H1 (cell line): ENCODE measurements at regions not wholly inside any gene's neighbourhood (a gene's known extent, or its start where the extent isn't known, plus 50 kb on each side); places are given as distances from the start of the nearest gene placed in this dataset.

ENCODE experiments used
- CTCF ChIA-PET: fragments of 300-600 bp; sonication (Branson Sonifier 250); formaldehyde crosslinking; loops from one replicate; lab custom pipeline; 2021; ENCODE audit not compliant: partially characterized antibody; lab: Charles Lee
- POLR2A ChIA-PET: fragments of 300-600 bp; sonication (Branson Sonifier 250); formaldehyde crosslinking; loops from one replicate; lab custom pipeline; 2021; ENCODE audit warnings: inconsistent platforms; ENCODE audit not compliant: partially characterized antibody; lab: Charles Lee
- DNase-seq, 2 experiments: peaks; one replicate each; pipeline versions ENCODE4 v3.0.0 to v3.0.0-alpha.2; 2010 to 2022; ENCODE audit warnings: low spot score in 2 of 2, low read depth in 1 of 2, mixed read lengths in 1 of 2
- FAIRE-seq: peaks from 2 replicates; lab custom pipeline; 2011; peaks lifted over from hg19 to GRCh38; lab: Jason Lieb, UNC
- H2AFZ ChIP-seq: 2 replicates; pipeline ENCODE4 v1.8.1; 2012; ENCODE audit warnings: low read length, inconsistent platforms
- H2AK5ac ChIP-seq: 2 replicates; pipeline ENCODE4 v1.6.1; 2013; ENCODE audit warnings: low read depth, low read length
- H2BK120ac ChIP-seq: replicated peaks from 2 replicates; pipeline ENCODE3; 2013; ENCODE audit warnings: low read depth, low read length, inconsistent platforms
- H2BK12ac ChIP-seq: 2 replicates; pipeline ENCODE4 v1.6.1; 2013; ENCODE audit warnings: low read depth, low read length
- H2BK15ac ChIP-seq: 2 replicates; pipeline ENCODE4 v1.6.1; 2013; ENCODE audit warnings: low read length
- H2BK20ac ChIP-seq: 2 replicates; pipeline ENCODE4 v1.6.1; 2013; ENCODE audit warnings: low read length
- H2BK5ac ChIP-seq: 2 replicates; pipeline ENCODE4 v1.6.1; 2013; ENCODE audit warnings: low read depth, low read length
- H3K14ac ChIP-seq: 2 replicates; pipeline ENCODE4 v1.6.1; 2013; ENCODE audit warnings: inconsistent platforms; ENCODE audit not compliant: insufficient read length
- H3K18ac ChIP-seq: 2 replicates; pipeline ENCODE4 v1.6.1; 2013; ENCODE audit warnings: low read length; ENCODE audit errors: extremely low read depth
- H3K23ac ChIP-seq: 2 replicates; pipeline ENCODE4 v1.6.1; 2013; ENCODE audit warnings: inconsistent platforms; ENCODE audit not compliant: insufficient read length
- H3K23me2 ChIP-seq: 2 replicates; pipeline ENCODE4 v1.6.1; 2013; ENCODE audit warnings: low read depth, low read length
- H3K27ac ChIP-seq: 2 replicates; pipeline ENCODE4 v1.6.1; 2011; ENCODE audit warnings: low read depth, low read length, inconsistent platforms
- H3K27me3 ChIP-seq, 4 experiments: replicated peaks in 1 of 4; 1 replicate in 1 of 4; 2 replicates in 3 of 4; pipeline versions ENCODE4 v1.6.1 to v1.8.1; 2011 to 2013; ENCODE audit warnings: low read length in 3 of 4, mild to moderate bottlenecking in 3 of 4, inconsistent platforms in 2 of 4, mixed read lengths in 2 of 4, moderate library complexity in 1 of 4; ENCODE audit not compliant: control insufficient read depth in 3 of 4, insufficient read depth in 3 of 4; ENCODE audit errors: extremely low read depth in 1 of 4
- H3K36me3 ChIP-seq, 4 experiments: 2 replicates each; pipeline versions ENCODE4 v1.6.1 to v1.8.1; 2011 to 2013; ENCODE audit warnings: mild to moderate bottlenecking in 4 of 4, low read length in 3 of 4, moderate library complexity in 2 of 4, control low read depth in 1 of 4, inconsistent platforms in 1 of 4; ENCODE audit not compliant: insufficient read depth in 4 of 4, control insufficient read depth in 2 of 4
- H3K4ac ChIP-seq: replicated peaks from 2 replicates; pipeline ENCODE3; 2013; ENCODE audit warnings: low read length, low read depth, mixed read lengths, inconsistent platforms; ENCODE audit not compliant: insufficient read length
- H3K4me1 ChIP-seq, 4 experiments: replicated peaks in 1 of 4; 1 replicate in 1 of 4; 2 replicates in 3 of 4; pipeline versions ENCODE4 v1.6.1 to v1.8.1; 2011 to 2013; ENCODE audit warnings: low read length in 3 of 4, inconsistent platforms in 2 of 4, mixed read lengths in 1 of 4; ENCODE audit not compliant: insufficient read depth in 4 of 4, control insufficient read depth in 3 of 4
- H3K4me2 ChIP-seq, 2 experiments: 2 replicates each; pipeline versions ENCODE4 v1.6.1 to v1.8.1; 2011 to 2013; ENCODE audit warnings: low read depth in 2 of 2, low read length in 2 of 2, control low read depth in 1 of 2, inconsistent platforms in 1 of 2, mild to moderate bottlenecking in 1 of 2; ENCODE audit not compliant: insufficient read depth in 1 of 2
- H3K4me3 ChIP-seq, 4 experiments: fragments of 200-600, 300-600 bp in 1 of 4; sonication (generic), shearing (Covaris generic), sonication (Bioruptor Twin) in 1 of 4; 2 replicates each; pipeline versions ENCODE4 v1.5.1 to v1.8.1; 2011 to 2016; ENCODE audit warnings: low read length in 4 of 4, low read depth in 3 of 4, control low read depth in 2 of 4, inconsistent platforms in 2 of 4, mild to moderate bottlenecking in 2 of 4, mixed read lengths in 1 of 4, moderate library complexity in 1 of 4; ENCODE audit not compliant: insufficient read depth in 2 of 4; ENCODE audit errors: extremely low read depth in 1 of 4
- H3K56ac ChIP-seq: replicated peaks from 2 replicates; pipeline ENCODE3; 2013; ENCODE audit warnings: low read depth, mild to moderate bottlenecking, mixed read lengths, low read length, inconsistent platforms; ENCODE audit not compliant: insufficient read length
- H3K79me1 ChIP-seq: 2 replicates; pipeline ENCODE4 v1.6.1; 2013; ENCODE audit warnings: low read depth, low read length, control low read depth
- H3K79me2 ChIP-seq, 2 experiments: 2 replicates each; pipeline versions ENCODE4 v1.6.1 to v1.8.1; 2012 to 2013; ENCODE audit warnings: low read length in 2 of 2, mild to moderate bottlenecking in 2 of 2, inconsistent platforms in 1 of 2; ENCODE audit not compliant: insufficient read depth in 2 of 2, control insufficient read depth in 1 of 2
- H3K9ac ChIP-seq, 4 experiments: replicated peaks in 1 of 4; 1 replicate in 1 of 4; 2 replicates in 3 of 4; pipeline versions ENCODE4 v1.6.1 to v1.8.1; 2011 to 2013; ENCODE audit warnings: low read depth in 3 of 4, low read length in 3 of 4, control low read depth in 2 of 4, mild to moderate bottlenecking in 2 of 4, moderate library complexity in 2 of 4, inconsistent platforms in 1 of 4; ENCODE audit errors: extremely low read depth in 1 of 4
- H3K9me3 ChIP-seq, 2 experiments: 2 replicates each; pipeline versions ENCODE4 v1.6.1 to v1.8.1; 2012 to 2013; ENCODE audit warnings: mild to moderate bottlenecking in 2 of 2, moderate library complexity in 2 of 2, control low read depth in 1 of 2, inconsistent platforms in 1 of 2, low read depth in 1 of 2, low read length in 1 of 2, mixed read lengths in 1 of 2; ENCODE audit not compliant: insufficient read depth in 2 of 2
- H4K20me1 ChIP-seq, 2 experiments: replicated peaks in 1 of 2; 2 replicates each; pipeline versions ENCODE3 to v1.8.1; 2011 to 2013; ENCODE audit warnings: inconsistent platforms in 2 of 2, low read length in 2 of 2, mild to moderate bottlenecking in 1 of 2; ENCODE audit not compliant: insufficient read depth in 2 of 2, control insufficient read depth in 1 of 2
- H4K5ac ChIP-seq: 2 replicates; pipeline ENCODE4 v1.6.1; 2013; ENCODE audit warnings: low read length, low read depth, mixed read lengths, inconsistent platforms; ENCODE audit not compliant: insufficient read length
- H4K8ac ChIP-seq: 2 replicates; pipeline ENCODE4 v1.8.0; 2013; ENCODE audit warnings: mild to moderate bottlenecking, moderate library complexity, low read length, inconsistent platforms; ENCODE audit not compliant: insufficient read depth; ENCODE audit errors: extremely low read depth
- H4K91ac ChIP-seq: replicated peaks from 2 replicates; pipeline ENCODE3; 2013; ENCODE audit warnings: low read length, mixed read lengths, inconsistent platforms; ENCODE audit not compliant: insufficient read length
- EZH2 ChIP-seq: fragments of 200-600 bp; sonication (generic); IDR thresholded peaks from 2 replicates; pipeline ENCODE4 v1.7.1; 2012; ENCODE audit warnings: low read depth, mild to moderate bottlenecking, moderate library complexity, low read length, inconsistent platforms; ENCODE audit not compliant: severe bottlenecking
- WGBS, 2 experiments: shearing (Covaris generic) in 1 of 2; methylation state at CpG; one replicate each; pipeline versions ENCODE4 v1.1.6 to v1.1.7; 2013 to 2015; ENCODE audit warnings: low lambda C conversion rate in 2 of 2, mixed read lengths in 2 of 2, inconsistent platforms in 1 of 2, low coverage in 1 of 2, missing lambda C conversion rate in 1 of 2; ENCODE audit not compliant: insufficient replicate concordance in 2 of 2, insufficient coverage in 1 of 2, insufficient read length in 1 of 2; ENCODE audit errors: extremely low coverage in 1 of 2, missing lambda C conversion rate in 1 of 2; 5-methylcytosine and 5-hydroxymethylcytosine counted together

DNA sequence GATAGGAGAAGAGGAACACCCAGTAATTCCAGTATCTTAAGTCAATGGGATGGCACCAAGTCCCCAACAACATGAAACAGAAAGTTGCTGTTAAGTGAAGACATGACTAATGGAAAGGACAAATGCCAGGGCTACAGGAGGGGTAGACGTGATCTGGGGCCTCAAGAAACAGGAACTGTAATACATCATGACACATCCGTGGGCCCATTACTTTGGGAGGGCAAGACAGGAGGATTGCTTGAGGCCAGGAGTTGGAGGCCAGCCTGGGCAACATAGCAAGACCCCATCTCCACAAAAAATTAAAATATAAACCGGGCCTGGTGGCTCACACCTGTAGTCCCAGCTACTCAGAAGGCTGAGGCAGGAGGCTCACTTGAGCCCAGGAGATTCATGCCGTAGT lies 408.6 kb upstream of the PRKCQ start:
- Histone ChIP-seq H3K4me1 (no peaks in the 10 kb centered on the region; a peak in 1 of 7 replicates), H2BK20ac (no peak overlapping the region), H3K9ac (no peak overlapping the region), H3K23ac (no peak overlapping the region), H3K27ac (no peak overlapping the region), H3K79me1 (no peaks in the 10 kb centered on the region), H4K8ac (no peak overlapping the region), H3K4ac (no peak overlapping the region), H3K4me3 (no peak overlapping the region), H3K27me3 (no peaks in the 10 kb centered on the region), H3K79me2 (no peaks in the 10 kb centered on the region), H2AFZ (no peak overlapping the region), H2BK15ac (no peak overlapping the region), H4K91ac (no peak overlapping the region), H4K20me1 (no peaks in the 10 kb centered on the region), H3K56ac (no peak overlapping the region), H2BK5ac (no peak overlapping the region), H2AK5ac (no peak overlapping the region), H3K23me2 (no peaks in the 10 kb centered on the region), H3K4me2 (no peak overlapping the region), H3K14ac (no peak overlapping the region), H3K18ac (no peak overlapping the region), H2BK120ac (no peak overlapping the region), H3K36me3 (no peaks in the 10 kb centered on the region), H3K9me3 (no peaks in the 10 kb centered on the region), H4K5ac (no peak overlapping the region), H2BK12ac (no peak overlapping the region)
- CTCF ChIA-PET, result no interaction called here
- DNase-seq (no peak), FAIRE-seq (no peak)
- 93% methylated on average over 4 of the region's 4 CpGs; no CpG with 5 or more reads in 1 of the 2 experiments for WGBS, 2 experiments
- TF ChIP-seq EZH2, result no peak
- POLR2A ChIA-PET, result no interaction called here
